GM21423 (cell line): ENCODE measurements at regions not wholly inside any gene's neighbourhood (a gene's known extent, or its start where the extent isn't known, plus 50 kb on each side); places are given as distances from the start of the nearest gene placed in this dataset.
A peak's percentile ranks its signal among the peaks of the same experiment; 100 is the strongest.

ENCODE experiments used
- ATAC-seq: cut with Tn5 transposase; IDR thresholded peaks from one replicate; pipeline ENCODE4 v1.9.1; 2021; ENCODE audit warnings: mild to moderate bottlenecking, moderate library complexity; ENCODE audit not compliant: unreplicated experiment

DNA sequence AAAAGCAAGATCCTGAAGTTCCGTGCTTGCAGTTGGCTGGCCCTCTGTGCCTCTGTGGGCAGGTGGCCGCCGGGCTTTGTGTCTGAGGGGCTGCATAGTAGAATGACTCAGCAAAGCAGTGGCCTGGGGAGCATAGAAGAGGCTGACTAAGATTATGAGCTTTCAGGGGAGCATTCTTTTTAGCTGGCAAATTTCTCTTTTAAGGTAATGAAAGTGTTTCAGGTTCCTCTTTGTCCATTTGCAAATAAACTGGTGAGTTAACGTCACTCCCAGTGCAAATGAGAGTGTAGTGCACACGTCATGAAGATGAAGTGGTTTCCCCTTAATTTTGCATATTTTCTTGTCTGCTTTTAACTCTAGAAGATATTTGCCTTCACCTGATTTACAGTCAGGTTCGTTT lies 98.6 kb downstream of the BCL2L11 start:
- peak; percentile 81 for ATAC-seq

GRCh38 chr2:111219734-111220505 lies 99.2 kb downstream of the BCL2L11 start:
- no peak for ATAC-seq

DNA sequence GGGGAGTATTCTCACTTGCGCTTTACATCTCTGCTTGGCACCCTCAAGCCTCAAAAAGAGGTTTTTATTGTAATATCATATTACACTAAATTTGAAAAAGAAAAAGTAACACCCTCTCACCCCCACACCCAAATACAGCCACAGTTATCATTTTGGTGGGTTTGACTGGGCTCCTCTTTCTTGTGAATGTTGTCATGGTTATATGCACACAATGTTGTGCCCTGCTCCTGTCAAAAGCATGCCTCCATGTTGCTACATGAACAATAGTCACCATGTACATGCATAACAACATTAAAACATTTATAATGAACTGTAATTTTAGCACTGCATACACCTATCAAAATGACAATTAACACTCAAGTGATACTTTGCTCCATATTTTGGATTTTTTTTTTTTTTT lies 100.2 kb downstream of the BCL2L11 start:
- ATAC-seq, result no peak

- no peak for ATAC-seq
Measured at GRCh38 chr2:111221701-111222100, 101.0 kb downstream of the BCL2L11 start.

- no peak for ATAC-seq
Measured at GRCh38 chr2:111222204-111222866, 101.6 kb downstream of the BCL2L11 start.

DNA sequence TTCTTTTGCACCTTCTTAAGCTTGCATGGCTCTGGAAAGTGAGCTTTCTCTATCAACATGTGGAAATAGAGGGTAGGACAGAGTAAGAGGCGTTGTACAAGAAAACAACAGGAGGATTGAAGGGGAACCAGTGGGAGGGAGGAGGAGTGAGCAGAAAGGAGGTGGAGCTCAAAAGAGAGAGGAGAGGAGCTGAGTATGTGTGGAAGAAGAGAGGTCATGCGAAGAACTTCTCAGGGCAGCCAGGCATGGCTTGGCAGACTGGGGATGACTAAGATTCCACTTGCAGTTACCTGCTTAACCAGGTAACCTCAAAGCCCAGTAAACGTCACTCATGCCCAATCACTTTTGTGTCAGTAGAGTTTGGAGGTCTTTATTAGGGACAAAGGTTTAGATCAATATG lies 105.1 kb downstream of the BCL2L11 start:
- no peak for ATAC-seq

DNA sequence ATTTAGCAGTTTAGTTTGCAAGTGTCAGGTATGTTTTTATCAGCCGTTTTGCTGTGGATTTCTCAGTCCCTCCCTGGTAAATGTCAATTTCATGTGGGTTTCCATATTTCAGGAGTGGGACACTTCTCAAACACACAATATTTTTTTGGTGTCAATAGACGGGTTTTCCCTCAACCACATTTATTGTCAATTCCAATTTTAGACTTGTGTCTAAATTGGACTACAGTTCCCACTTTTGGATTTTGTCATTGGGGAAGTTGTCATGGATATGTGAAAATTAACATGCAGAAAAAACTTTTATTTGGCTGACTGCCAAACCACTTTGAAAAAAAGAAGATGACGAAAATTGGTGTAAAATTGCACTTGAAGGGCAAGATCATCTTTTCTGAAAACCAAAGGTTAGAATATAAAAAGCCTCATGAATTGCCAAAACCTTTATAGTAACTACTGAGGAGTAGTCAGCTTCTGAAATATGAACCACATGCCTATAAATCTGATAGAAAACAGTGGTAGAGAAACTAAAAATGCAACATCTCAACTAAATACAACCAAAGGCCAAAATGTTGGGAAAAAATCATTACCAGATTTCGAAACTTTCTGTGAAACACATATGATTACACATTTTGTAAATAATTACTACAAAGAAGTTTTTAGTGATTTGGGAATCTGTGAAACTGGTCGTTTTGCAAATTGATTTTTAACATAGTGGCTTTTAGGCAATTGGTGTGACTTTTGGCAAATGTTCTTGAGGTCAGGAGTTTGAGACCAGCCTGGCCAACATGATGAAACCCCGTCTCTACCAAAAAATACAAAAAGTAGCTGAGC lies 106.4 kb downstream of the BCL2L11 start:
- no peak for ATAC-seq

DNA sequence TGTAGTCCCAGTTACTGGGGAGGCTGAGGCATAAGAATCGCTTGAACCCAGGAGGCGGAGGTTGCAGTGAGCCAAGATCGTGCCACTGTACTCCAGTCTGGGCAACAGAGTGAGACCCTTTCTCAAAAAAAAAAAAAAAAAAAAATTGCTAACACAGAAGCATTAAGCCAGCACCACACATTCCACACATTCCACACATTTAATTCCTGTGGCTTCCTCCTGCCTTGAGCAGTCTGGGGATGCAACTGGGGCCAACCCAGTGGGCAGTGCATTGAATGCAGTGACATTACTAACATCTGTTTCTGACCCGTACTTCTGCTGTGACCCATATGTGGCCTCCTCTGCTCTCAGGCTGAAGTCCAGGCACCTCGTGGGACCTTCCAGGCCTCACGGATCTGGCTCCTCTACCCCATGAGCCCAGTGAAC lies 107.0 kb downstream of the BCL2L11 start:
- ATAC-seq, result no peak

DNA sequence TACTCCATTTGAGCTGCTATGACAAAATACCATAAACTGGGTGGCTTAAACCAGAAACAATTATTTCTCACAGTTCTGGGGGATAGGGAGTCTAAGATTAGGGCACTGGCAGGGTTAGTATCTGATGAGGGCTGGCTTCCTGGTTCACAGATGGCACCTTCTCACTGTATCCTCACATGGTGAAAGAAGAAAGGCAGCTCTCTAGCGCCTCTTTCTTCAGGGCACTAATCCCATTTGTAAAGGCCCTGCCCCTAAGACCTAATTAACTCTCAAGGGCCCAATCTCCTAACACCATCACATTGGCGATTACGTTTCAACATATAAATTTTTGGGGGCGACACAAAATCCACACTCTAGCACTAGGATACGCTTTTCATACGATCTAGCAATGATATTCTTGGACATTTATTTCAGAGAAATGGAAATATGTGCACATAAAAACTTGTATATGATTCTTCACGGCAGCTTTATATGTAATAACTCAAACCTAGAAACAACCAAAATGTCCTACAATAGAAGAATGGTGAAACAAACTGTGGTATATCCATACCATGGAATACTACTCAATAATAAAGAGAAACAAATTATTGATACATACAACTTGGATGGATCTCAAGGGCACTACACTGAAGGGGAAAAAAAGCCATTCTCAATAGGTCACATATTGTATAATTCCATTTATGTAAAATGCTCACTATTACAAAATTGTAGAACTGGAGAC lies 111.0 kb downstream of the BCL2L11 start:
- no peak for ATAC-seq

GRCh38 chr2:111235192-111236015 lies 114.7 kb downstream of the BCL2L11 start:
- ATAC-seq, result no peak

GRCh38 chr2:111236025-111236424 lies 115.3 kb downstream of the BCL2L11 start:
- ATAC-seq, result no peak

DNA sequence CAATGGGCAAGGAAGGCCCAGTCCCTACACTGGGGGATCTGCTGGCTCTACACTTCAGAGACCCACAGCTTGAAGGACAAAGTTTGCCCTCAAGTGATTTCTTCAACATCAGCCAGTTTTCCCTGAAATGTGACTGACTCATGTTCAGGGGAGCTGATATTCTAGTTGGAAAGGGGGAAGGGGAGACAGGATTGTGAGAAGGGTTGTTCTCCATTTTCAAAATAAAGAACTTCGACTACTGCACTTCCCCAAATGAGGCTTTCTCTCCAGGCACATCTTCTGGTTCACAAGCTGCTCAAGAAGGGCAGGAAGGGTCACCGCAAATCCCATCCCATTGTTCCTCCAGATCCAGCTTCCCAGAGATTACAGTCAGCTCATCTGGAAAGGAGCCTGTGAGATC lies 117.6 kb downstream of the BCL2L11 start:
- no peak for ATAC-seq

DNA sequence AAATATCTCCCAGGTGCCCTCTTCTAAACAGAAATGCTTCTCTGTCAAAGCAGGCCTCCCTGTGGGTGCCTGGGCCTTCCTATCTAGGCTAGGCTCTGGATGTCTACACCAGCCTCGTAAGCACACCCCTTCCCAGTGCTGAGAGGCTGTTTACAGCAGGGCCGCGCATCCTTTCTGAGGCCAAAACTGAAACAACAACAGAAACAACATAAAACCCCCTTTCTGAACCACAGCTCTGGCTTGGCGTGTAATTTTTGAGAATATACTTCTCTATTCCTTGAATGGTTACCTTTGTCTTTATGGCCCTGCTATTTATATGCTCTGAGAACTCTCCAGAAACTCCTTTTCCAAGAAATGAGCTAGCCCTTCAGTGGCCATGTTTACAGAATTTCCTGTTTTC lies 118.4 kb downstream of the BCL2L11 start:
- peak; percentile 90 for ATAC-seq

GRCh38 chr2:111239581-111240249 lies 119.0 kb downstream of the BCL2L11 start:
- no peak for ATAC-seq

DNA sequence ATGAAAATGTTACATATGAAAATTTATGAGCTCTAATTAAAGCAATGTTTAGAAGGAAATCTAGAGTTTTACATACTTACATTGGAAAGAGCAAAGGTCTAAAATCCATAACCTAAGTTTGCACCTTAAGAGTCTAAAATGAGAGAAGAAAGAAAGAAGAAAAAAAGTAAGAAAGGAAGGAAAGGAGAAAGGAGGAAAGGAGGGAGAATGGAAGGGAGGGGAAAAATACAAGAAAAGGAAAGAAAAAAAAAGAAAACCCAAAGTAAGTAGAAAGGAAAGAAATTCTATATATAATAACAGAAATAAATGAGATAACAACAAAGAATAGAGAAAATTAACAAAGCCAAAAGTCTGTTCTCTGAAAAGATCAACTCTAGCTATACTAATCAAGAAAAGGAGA lies 122.6 kb downstream of the BCL2L11 start:
- no peak for ATAC-seq

DNA sequence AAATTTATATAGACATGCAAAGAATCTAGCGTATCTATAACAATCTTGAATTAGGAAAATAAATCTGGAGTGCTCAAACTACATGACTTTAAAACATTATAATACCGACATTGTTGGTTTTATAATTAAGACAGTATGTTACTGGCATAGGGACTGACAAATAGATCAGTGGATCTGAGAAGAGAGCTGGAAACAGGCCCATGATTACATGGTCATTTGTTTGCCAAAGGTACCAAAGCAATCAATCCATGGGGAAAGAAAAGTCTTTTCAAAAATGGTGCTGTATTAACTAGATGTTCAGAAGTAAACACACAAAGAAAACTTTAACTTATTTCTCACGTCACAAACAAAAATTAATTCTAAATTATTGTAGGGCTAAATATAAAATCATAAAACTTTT lies 124.2 kb downstream of the BCL2L11 start:
- no peak for ATAC-seq

DNA sequence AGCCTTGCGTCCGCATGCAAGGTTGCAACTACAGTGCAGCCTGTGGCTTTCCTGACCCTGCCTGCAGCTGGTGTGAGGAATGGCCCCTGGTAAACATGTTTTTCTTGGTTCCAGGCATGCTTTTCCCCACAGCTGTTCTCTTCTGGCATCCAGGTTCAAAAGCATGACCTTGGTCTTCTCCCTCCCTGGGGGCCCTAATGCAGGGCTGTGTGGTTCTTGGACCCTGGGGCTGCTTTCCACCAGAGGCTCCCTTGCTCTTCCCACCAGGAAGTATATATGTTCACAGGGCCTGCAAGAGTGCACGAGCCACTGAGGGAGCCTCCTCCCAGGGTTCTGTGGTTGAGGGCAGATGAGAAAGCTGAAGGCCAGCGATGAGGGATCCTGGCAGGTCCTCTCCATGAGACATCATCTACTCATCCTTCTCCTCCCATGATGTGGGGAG lies 125.9 kb downstream of the BCL2L11 start:
- no peak for ATAC-seq

- ATAC-seq, result no peak
Measured at GRCh38 chr2:111247491-111247890, 126.8 kb downstream of the BCL2L11 start.

GRCh38 chr2:111249806-111250205 lies 129.1 kb downstream of the BCL2L11 start:
- ATAC-seq, result no peak
